Smooth muscle cell (in vitro differentiated cells): ENCODE measurements at regions not wholly inside any gene's neighbourhood (a gene's known extent, or its start where the extent isn't known, plus 50 kb on each side); places are given as distances from the start of the nearest gene placed in this dataset.

Experiments used
- DNase-seq: peaks from one replicate; lab custom pipeline; 2025; ENCODE audit not compliant: unreplicated experiment; lab: John Stamatoyannopoulos, UW
- H2AFZ ChIP-seq: fragments of 200-600 bp; sonication (generic); 2 replicates; pipeline ENCODE4 v1.6.0; 2016; ENCODE audit warnings: antibody characterized with exemption, low read depth, mild to moderate bottlenecking
- H3F3A ChIP-seq: fragments of 200-600 bp; sonication (generic); 2 replicates; pipeline ENCODE4 v1.6.0; 2017; ENCODE audit warnings: antibody characterized with exemption, low read depth
- H3K27ac ChIP-seq: fragments of 200-600 bp; sonication (generic); 2 replicates; pipeline ENCODE4 v1.5.1; 2016; ENCODE audit warnings: low read depth, mild to moderate bottlenecking
- H3K27me3 ChIP-seq: fragments of 200-600 bp; sonication (generic); 2 replicates; pipeline ENCODE4 v1.6.1; 2016; ENCODE audit warnings: low read depth, mild to moderate bottlenecking
- H3K36me3 ChIP-seq: fragments of 200-600 bp; sonication (generic); 2 replicates; pipeline ENCODE4 v1.5.1; 2016; ENCODE audit warnings: low read depth
- H3K4me1 ChIP-seq: fragments of 200-600 bp; sonication (generic); 2 replicates; pipeline ENCODE4 v1.5.1; 2016; ENCODE audit warnings: low read depth
- H3K4me2 ChIP-seq: fragments of 200-600 bp; sonication (generic); 2 replicates; pipeline ENCODE4 v1.6.0; 2016; ENCODE audit warnings: mild to moderate bottlenecking
- H3K4me3 ChIP-seq: fragments of 200-600 bp; sonication (generic); 2 replicates; pipeline ENCODE4 v1.5.1; 2016; ENCODE audit warnings: mild to moderate bottlenecking
- H3K79me2 ChIP-seq: fragments of 200-600 bp; sonication (generic); 2 replicates; pipeline ENCODE4 v1.6.0; 2016; ENCODE audit warnings: low read depth, mild to moderate bottlenecking
- H3K9ac ChIP-seq: fragments of 200-600 bp; sonication (generic); 2 replicates; pipeline ENCODE4 v1.6.0; 2016; ENCODE audit warnings: low read depth
- H3K9me3 ChIP-seq: fragments of 200-600 bp; sonication (generic); replicated peaks from 2 replicates; pipeline ENCODE4 v1.5.1; 2016; ENCODE audit warnings: low read depth
- H4K20me1 ChIP-seq: fragments of 200-600 bp; sonication (generic); 2 replicates; pipeline ENCODE4 v1.6.0; 2016; ENCODE audit warnings: low read depth
- CTCF ChIP-seq: fragments of 200-600 bp; sonication (generic); IDR thresholded peaks from 2 replicates; pipeline ENCODE4 v1.5.1; 2017; ENCODE audit warnings: borderline replicate concordance, mild to moderate bottlenecking, antibody characterized with exemption; ENCODE audit not compliant: insufficient read depth, poor library complexity, severe bottlenecking
- WGBS: methylation state at CpG from one replicate; pipeline ENCODE4 v1.1.7; 2016; ENCODE audit warnings: low lambda C conversion rate; 5-methylcytosine and 5-hydroxymethylcytosine counted together

GRCh38 chr2:493228-493627 lies 184.0 kb downstream of the TMEM18 start:
- no peaks in the 10 kb centered on the region for H3K36me3 ChIP-seq
- H3K4me3 ChIP-seq = no peak overlapping the region
- no peak for TF ChIP-seq CTCF
- H3K9ac ChIP-seq = no peak overlapping the region
- WGBS = 89% methylated on average over 4 of the region's 4 CpGs
- H3K4me1 ChIP-seq = no peaks in the 10 kb centered on the region
- DNase-seq = no peak
- no peak overlapping the region for H3K4me2 ChIP-seq
- H3K27ac ChIP-seq = no peak overlapping the region
- H3K79me2 ChIP-seq = no peaks in the 10 kb centered on the region
- no peaks in the 10 kb centered on the region for H3F3A ChIP-seq
- H4K20me1 ChIP-seq = no peaks in the 10 kb centered on the region
- no peak overlapping the region for H2AFZ ChIP-seq
- no peaks in the 10 kb centered on the region for H3K27me3 ChIP-seq
- H3K9me3 ChIP-seq = no peaks in the 10 kb centered on the region

- H3K4me2 ChIP-seq = no peak overlapping the region
- H3K9me3 ChIP-seq = no peaks in the 10 kb centered on the region
- H2AFZ ChIP-seq = no peak overlapping the region
- H3K27me3 ChIP-seq = no peaks in the 10 kb centered on the region
- no peaks in the 10 kb centered on the region for H3F3A ChIP-seq
- DNase-seq = no peak
- 84% methylated on average over 14 of the region's 14 CpGs for WGBS
- no peak overlapping the region for H3K9ac ChIP-seq
- no peak overlapping the region for H3K4me3 ChIP-seq
- no peak for TF ChIP-seq CTCF
- H4K20me1 ChIP-seq = no peaks in the 10 kb centered on the region
- H3K27ac ChIP-seq = no peak overlapping the region
- no peaks in the 10 kb centered on the region for H3K36me3 ChIP-seq
- no peaks in the 10 kb centered on the region for H3K79me2 ChIP-seq
- no peaks in the 10 kb centered on the region for H3K4me1 ChIP-seq
Measured at GRCh38 chr2:492178-492577, 185.0 kb downstream of the TMEM18 start.

- Histone ChIP-seq H2AFZ (no peak overlapping the region), H3K4me1 (no peaks in the 10 kb centered on the region), H3F3A (no peaks in the 10 kb centered on the region), H3K36me3 (no peaks in the 10 kb centered on the region), H3K27me3 (no peaks in the 10 kb centered on the region), H4K20me1 (no peaks in the 10 kb centered on the region), H3K9me3 (no peaks in the 10 kb centered on the region), H3K27ac (no peak overlapping the region), H3K4me2 (no peak overlapping the region), H3K9ac (no peak overlapping the region), H3K79me2 (no peaks in the 10 kb centered on the region), H3K4me3 (no peak overlapping the region)
- WGBS = 96% methylated on average over 12 of the region's 12 CpGs
- no peak for TF ChIP-seq CTCF
- DNase-seq = no peak
Measured at GRCh38 chr2:489838-490237, 187.4 kb downstream of the TMEM18 start.

- Histone ChIP-seq H3K27ac (no peak overlapping the region), H3K4me2 (no peak overlapping the region), H3K9ac (no peak overlapping the region), H3K79me2 (no peaks in the 10 kb centered on the region), H3K4me3 (no peak overlapping the region), H3K9me3 (no peaks in the 10 kb centered on the region), H3F3A (no peaks in the 10 kb centered on the region), H4K20me1 (no peaks in the 10 kb centered on the region), H2AFZ (no peak overlapping the region), H3K36me3 (no peaks in the 10 kb centered on the region), H3K27me3 (no peaks in the 10 kb centered on the region), H3K4me1 (no peaks in the 10 kb centered on the region)
- no peak for TF ChIP-seq CTCF
- DNase-seq = no peak
- WGBS = 87% methylated on average over 14 of the region's 14 CpGs
Measured at GRCh38 chr2:489084-489483, 188.1 kb downstream of the TMEM18 start.
